ENCODE measurements at regions not wholly inside any gene's neighbourhood (a gene's known extent, or its start where the extent isn't known, plus 50 kb on each side); places are given as distances from the start of the nearest gene placed in this dataset.
"Not testable (repeated sequence)": the region's sequence is repeated elsewhere in the genome, so short reads cannot be mapped to it uniquely, and the experiment has no call there.

DNA sequence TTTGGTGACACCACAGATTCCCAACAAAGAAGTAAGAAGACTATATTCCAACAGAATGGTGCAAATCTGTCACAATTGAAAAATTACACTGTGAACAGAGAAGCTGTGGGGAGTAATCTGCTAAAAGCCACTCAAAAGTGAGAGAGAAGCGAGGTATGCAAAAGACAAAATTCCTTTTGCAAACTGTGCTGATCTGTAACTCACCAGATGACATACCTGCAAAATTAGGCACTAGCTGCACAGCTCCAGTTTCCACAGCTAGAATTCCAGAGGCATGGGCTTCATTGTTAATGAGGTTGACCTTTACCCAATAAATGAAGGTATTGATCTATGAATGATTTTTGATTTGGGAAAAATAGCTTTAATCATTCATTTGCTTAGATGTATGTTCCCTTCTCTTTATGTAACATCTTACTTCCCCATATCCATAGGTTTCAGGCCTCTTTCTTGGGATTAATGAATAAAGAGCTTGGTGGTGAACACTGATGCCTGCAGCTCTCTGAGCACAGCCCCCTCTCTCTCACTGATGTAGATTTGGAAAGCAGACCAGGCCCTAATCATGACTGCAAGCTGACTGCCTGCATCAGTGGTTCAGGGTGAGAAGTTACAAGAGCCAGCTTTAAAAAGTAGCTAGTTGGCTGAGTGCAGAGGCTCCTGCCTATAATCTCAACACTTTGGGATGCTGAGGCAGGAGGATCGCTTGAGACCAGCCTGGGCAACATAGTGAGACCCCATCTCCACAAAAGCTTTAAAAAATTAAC, 85.2 kb downstream of the LACC1 start:
- Histone ChIP-seq H3K27ac (no peak overlapping the region), H3K4me1 (no peaks in the 10 kb centered on the region), H3K4me3 (no peak overlapping the region), H3K9me3 (no peaks in the 10 kb centered on the region), H3K27me3 (no peaks in the 10 kb centered on the region), H3K36me3 (no peaks in the 10 kb centered on the region)
- TF ChIP-seq, protein P1, sequence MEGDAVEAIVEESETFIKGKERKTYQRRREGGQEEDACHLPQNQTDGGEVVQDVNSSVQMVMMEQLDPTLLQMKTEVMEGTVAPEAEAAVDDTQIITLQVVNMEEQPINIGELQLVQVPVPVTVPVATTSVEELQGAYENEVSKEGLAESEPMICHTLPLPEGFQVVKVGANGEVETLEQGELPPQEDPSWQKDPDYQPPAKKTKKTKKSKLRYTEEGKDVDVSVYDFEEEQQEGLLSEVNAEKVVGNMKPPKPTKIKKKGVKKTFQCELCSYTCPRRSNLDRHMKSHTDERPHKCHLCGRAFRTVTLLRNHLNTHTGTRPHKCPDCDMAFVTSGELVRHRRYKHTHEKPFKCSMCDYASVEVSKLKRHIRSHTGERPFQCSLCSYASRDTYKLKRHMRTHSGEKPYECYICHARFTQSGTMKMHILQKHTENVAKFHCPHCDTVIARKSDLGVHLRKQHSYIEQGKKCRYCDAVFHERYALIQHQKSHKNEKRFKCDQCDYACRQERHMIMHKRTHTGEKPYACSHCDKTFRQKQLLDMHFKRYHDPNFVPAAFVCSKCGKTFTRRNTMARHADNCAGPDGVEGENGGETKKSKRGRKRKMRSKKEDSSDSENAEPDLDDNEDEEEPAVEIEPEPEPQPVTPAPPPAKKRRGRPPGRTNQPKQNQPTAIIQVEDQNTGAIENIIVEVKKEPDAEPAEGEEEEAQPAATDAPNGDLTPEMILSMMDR (IDR thresholded peaks at IDR 0.05), result no peak
- TF ChIP-seq POLR2A (IDR thresholded peaks at IDR 0.05), result no peak
- no peak for DNase-seq

GRCh38 chr13:43965459-43965845, 85.7 kb downstream of the LACC1 start:
- DNase-seq, result no peak
- H3K4me3 ChIP-seq, result no peak overlapping the region
- H3K9me3 ChIP-seq, result no peaks in the 10 kb centered on the region
- no peaks in the 10 kb centered on the region for H3K36me3 ChIP-seq
- H3K4me1 ChIP-seq, result no peaks in the 10 kb centered on the region
- no peak overlapping the region for H3K27ac ChIP-seq
- no peaks in the 10 kb centered on the region for H3K27me3 ChIP-seq
- TF ChIP-seq POLR2A (IDR thresholded peaks at IDR 0.05), result no peak
- TF ChIP-seq, protein P1 (IDR thresholded peaks at IDR 0.05), result no peak

- DNase-seq, H3K27me3 ChIP-seq: not testable (repeated sequence)
These were observed 88.7 kb downstream of the LACC1 start for GRCh38 chr13:43968251-43968942.

GRCh38 chr13:43968943-43969690, 89.4 kb downstream of the LACC1 start:
- not testable (repeated sequence) for H3K27me3 ChIP-seq, DNase-seq

More at GRCh38 chr13:43968251-43968942, 88.7 kb downstream of the LACC1 start:
- H3K4me3 ChIP-seq, H3K4me1 ChIP-seq, H3K36me3 ChIP-seq, H3K27ac ChIP-seq, H3K9me3 ChIP-seq: not testable (repeated sequence)

GRCh38 chr13:43969919-43970318, 90.2 kb downstream of the LACC1 start:
- H3K4me3 ChIP-seq, H3K4me1 ChIP-seq, H3K27me3 ChIP-seq, H3K27ac ChIP-seq, DNase-seq, H3K36me3 ChIP-seq, H3K9me3 ChIP-seq: not testable (repeated sequence)

More at GRCh38 chr13:43968943-43969690, 89.4 kb downstream of the LACC1 start:
- not testable (repeated sequence) for H3K36me3 ChIP-seq, H3K9me3 ChIP-seq, H3K27ac ChIP-seq, H3K4me3 ChIP-seq, H3K4me1 ChIP-seq

DNA sequence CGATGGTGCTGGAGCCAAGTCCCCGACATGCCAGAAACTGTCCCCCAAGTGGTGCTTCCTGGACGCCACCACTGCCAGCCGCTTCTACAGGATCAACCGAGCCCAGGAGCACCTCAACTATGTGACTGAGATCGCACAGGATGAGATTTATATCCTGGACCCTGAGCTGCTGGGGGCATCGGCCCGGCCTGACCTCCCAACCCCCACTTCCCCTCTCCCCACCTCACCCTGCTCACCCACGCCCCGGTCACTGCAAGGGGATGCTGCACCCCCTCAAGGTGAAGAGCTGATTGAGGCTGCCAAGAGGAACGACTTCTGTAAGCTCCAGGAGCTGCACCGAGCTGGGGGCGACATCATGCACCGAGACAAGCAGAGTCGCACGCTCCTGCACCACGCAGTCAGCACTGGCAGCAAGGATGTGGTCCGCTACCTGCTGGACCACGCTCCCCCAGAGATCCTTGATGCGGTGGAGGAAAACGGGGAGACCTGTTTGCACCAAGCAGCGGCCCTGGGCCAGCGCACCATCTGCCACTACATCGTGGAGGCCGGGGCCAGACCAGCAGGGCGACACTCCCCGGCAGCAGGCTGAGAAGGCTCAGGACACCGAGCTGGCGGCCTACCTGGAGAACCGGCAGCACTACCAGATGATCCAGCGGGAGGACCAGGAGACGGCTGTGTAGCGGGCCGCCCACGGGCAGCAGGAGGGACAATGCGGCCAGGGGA, 91.0 kb downstream of the LACC1 start:
- H3K9me3 ChIP-seq, H3K4me3 ChIP-seq, H3K27ac ChIP-seq, H3K4me1 ChIP-seq, DNase-seq, H3K27me3 ChIP-seq, H3K36me3 ChIP-seq: not testable (repeated sequence)

GRCh38 chr13:43971324-43971723, 91.6 kb downstream of the LACC1 start:
- DNase-seq, H3K27me3 ChIP-seq, H3K9me3 ChIP-seq, H3K4me1 ChIP-seq, H3K4me3 ChIP-seq, H3K36me3 ChIP-seq, H3K27ac ChIP-seq: not testable (repeated sequence)

DNA sequence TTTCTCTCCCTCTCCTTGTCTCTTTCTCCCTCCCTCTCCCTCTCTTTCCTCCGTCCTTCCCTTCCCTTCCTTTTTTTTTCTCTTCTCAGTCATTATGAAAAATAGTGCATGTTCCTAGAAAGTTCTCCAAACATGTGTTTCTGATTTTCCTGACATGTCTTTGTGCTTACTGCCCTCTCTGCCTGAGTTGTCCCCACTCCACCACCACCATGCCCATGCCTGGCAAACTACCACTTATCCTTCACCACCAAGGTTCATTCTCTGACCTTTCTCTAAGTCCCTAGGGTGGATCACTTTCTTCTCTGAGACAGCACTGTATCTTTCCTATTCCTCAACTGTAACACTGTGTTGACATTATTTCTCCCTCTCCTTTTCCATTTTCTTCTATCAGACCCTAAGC, 98.2 kb downstream of the LACC1 start:
- H3K27ac ChIP-seq, result no peak overlapping the region

More for the DNA sequence above, 98.2 kb downstream of the LACC1 start:
- Histone ChIP-seq H3K27me3 (no peaks in the 10 kb centered on the region), H3K4me1 (no peaks in the 10 kb centered on the region), H3K4me3 (no peak overlapping the region), H3K9me3 (no peaks in the 10 kb centered on the region), H3K36me3 (no peaks in the 10 kb centered on the region)
- no peak for TF ChIP-seq POLR2A (IDR thresholded peaks at IDR 0.05)
- TF ChIP-seq, protein P1 (IDR thresholded peaks at IDR 0.05), result no peak
- DNase-seq, result no peak
